H1 (cell line): ENCODE measurements at regions not wholly inside any gene's neighbourhood (a gene's known extent, or its start where the extent isn't known, plus 50 kb on each side); places are given as distances from the start of the nearest gene placed in this dataset.
A peak's percentile ranks its signal among the peaks of the same experiment; 100 is the strongest.

Experiments used
- CTCF ChIA-PET: fragments of 300-600 bp; sonication (Branson Sonifier 250); formaldehyde crosslinking; loops from one replicate; lab custom pipeline; 2021; ENCODE audit not compliant: partially characterized antibody; lab: Charles Lee
- POLR2A ChIA-PET: fragments of 300-600 bp; sonication (Branson Sonifier 250); formaldehyde crosslinking; loops from one replicate; lab custom pipeline; 2021; ENCODE audit warnings: inconsistent platforms; ENCODE audit not compliant: partially characterized antibody; lab: Charles Lee
- DNase-seq, 2 experiments: peaks; one replicate each; pipeline versions ENCODE4 v3.0.0 to v3.0.0-alpha.2; 2010 to 2022; ENCODE audit warnings: low spot score in 2 of 2, low read depth in 1 of 2, mixed read lengths in 1 of 2
- FAIRE-seq: peaks from 2 replicates; lab custom pipeline; 2011; peaks lifted over from hg19 to GRCh38; lab: Jason Lieb, UNC
- H2AFZ ChIP-seq: 2 replicates; pipeline ENCODE4 v1.8.1; 2012; ENCODE audit warnings: low read length, inconsistent platforms
- H2AK5ac ChIP-seq: 2 replicates; pipeline ENCODE4 v1.6.1; 2013; ENCODE audit warnings: low read depth, low read length
- H2BK120ac ChIP-seq: replicated peaks from 2 replicates; pipeline ENCODE3; 2013; ENCODE audit warnings: low read depth, low read length, inconsistent platforms
- H2BK12ac ChIP-seq: 2 replicates; pipeline ENCODE4 v1.6.1; 2013; ENCODE audit warnings: low read depth, low read length
- H2BK15ac ChIP-seq: 2 replicates; pipeline ENCODE4 v1.6.1; 2013; ENCODE audit warnings: low read length
- H2BK20ac ChIP-seq: 2 replicates; pipeline ENCODE4 v1.6.1; 2013; ENCODE audit warnings: low read length
- H2BK5ac ChIP-seq: 2 replicates; pipeline ENCODE4 v1.6.1; 2013; ENCODE audit warnings: low read depth, low read length
- H3K14ac ChIP-seq: 2 replicates; pipeline ENCODE4 v1.6.1; 2013; ENCODE audit warnings: inconsistent platforms; ENCODE audit not compliant: insufficient read length
- H3K18ac ChIP-seq: 2 replicates; pipeline ENCODE4 v1.6.1; 2013; ENCODE audit warnings: low read length; ENCODE audit errors: extremely low read depth
- H3K23ac ChIP-seq: 2 replicates; pipeline ENCODE4 v1.6.1; 2013; ENCODE audit warnings: inconsistent platforms; ENCODE audit not compliant: insufficient read length
- H3K23me2 ChIP-seq: 2 replicates; pipeline ENCODE4 v1.6.1; 2013; ENCODE audit warnings: low read depth, low read length
- H3K27ac ChIP-seq: 2 replicates; pipeline ENCODE4 v1.6.1; 2011; ENCODE audit warnings: low read depth, low read length, inconsistent platforms
- H3K27me3 ChIP-seq, 4 experiments: replicated peaks in 1 of 4; 1 replicate in 1 of 4; 2 replicates in 3 of 4; pipeline versions ENCODE4 v1.6.1 to v1.8.1; 2011 to 2013; ENCODE audit warnings: low read length in 3 of 4, mild to moderate bottlenecking in 3 of 4, inconsistent platforms in 2 of 4, mixed read lengths in 2 of 4, moderate library complexity in 1 of 4; ENCODE audit not compliant: control insufficient read depth in 3 of 4, insufficient read depth in 3 of 4; ENCODE audit errors: extremely low read depth in 1 of 4
- H3K36me3 ChIP-seq, 4 experiments: 2 replicates each; pipeline versions ENCODE4 v1.6.1 to v1.8.1; 2011 to 2013; ENCODE audit warnings: mild to moderate bottlenecking in 4 of 4, low read length in 3 of 4, moderate library complexity in 2 of 4, control low read depth in 1 of 4, inconsistent platforms in 1 of 4; ENCODE audit not compliant: insufficient read depth in 4 of 4, control insufficient read depth in 2 of 4
- H3K4ac ChIP-seq: replicated peaks from 2 replicates; pipeline ENCODE3; 2013; ENCODE audit warnings: low read length, low read depth, mixed read lengths, inconsistent platforms; ENCODE audit not compliant: insufficient read length
- H3K4me1 ChIP-seq, 4 experiments: replicated peaks in 1 of 4; 1 replicate in 1 of 4; 2 replicates in 3 of 4; pipeline versions ENCODE4 v1.6.1 to v1.8.1; 2011 to 2013; ENCODE audit warnings: low read length in 3 of 4, inconsistent platforms in 2 of 4, mixed read lengths in 1 of 4; ENCODE audit not compliant: insufficient read depth in 4 of 4, control insufficient read depth in 3 of 4
- H3K4me2 ChIP-seq, 2 experiments: 2 replicates each; pipeline versions ENCODE4 v1.6.1 to v1.8.1; 2011 to 2013; ENCODE audit warnings: low read depth in 2 of 2, low read length in 2 of 2, control low read depth in 1 of 2, inconsistent platforms in 1 of 2, mild to moderate bottlenecking in 1 of 2; ENCODE audit not compliant: insufficient read depth in 1 of 2
- H3K4me3 ChIP-seq, 4 experiments: fragments of 200-600, 300-600 bp in 1 of 4; sonication (generic), shearing (Covaris generic), sonication (Bioruptor Twin) in 1 of 4; 2 replicates each; pipeline versions ENCODE4 v1.5.1 to v1.8.1; 2011 to 2016; ENCODE audit warnings: low read length in 4 of 4, low read depth in 3 of 4, control low read depth in 2 of 4, inconsistent platforms in 2 of 4, mild to moderate bottlenecking in 2 of 4, mixed read lengths in 1 of 4, moderate library complexity in 1 of 4; ENCODE audit not compliant: insufficient read depth in 2 of 4; ENCODE audit errors: extremely low read depth in 1 of 4
- H3K56ac ChIP-seq: replicated peaks from 2 replicates; pipeline ENCODE3; 2013; ENCODE audit warnings: low read depth, mild to moderate bottlenecking, mixed read lengths, low read length, inconsistent platforms; ENCODE audit not compliant: insufficient read length
- H3K79me1 ChIP-seq: 2 replicates; pipeline ENCODE4 v1.6.1; 2013; ENCODE audit warnings: low read depth, low read length, control low read depth
- H3K79me2 ChIP-seq, 2 experiments: 2 replicates each; pipeline versions ENCODE4 v1.6.1 to v1.8.1; 2012 to 2013; ENCODE audit warnings: low read length in 2 of 2, mild to moderate bottlenecking in 2 of 2, inconsistent platforms in 1 of 2; ENCODE audit not compliant: insufficient read depth in 2 of 2, control insufficient read depth in 1 of 2
- H3K9ac ChIP-seq, 4 experiments: replicated peaks in 1 of 4; 1 replicate in 1 of 4; 2 replicates in 3 of 4; pipeline versions ENCODE4 v1.6.1 to v1.8.1; 2011 to 2013; ENCODE audit warnings: low read depth in 3 of 4, low read length in 3 of 4, control low read depth in 2 of 4, mild to moderate bottlenecking in 2 of 4, moderate library complexity in 2 of 4, inconsistent platforms in 1 of 4; ENCODE audit errors: extremely low read depth in 1 of 4
- H3K9me3 ChIP-seq, 2 experiments: 2 replicates each; pipeline versions ENCODE4 v1.6.1 to v1.8.1; 2012 to 2013; ENCODE audit warnings: mild to moderate bottlenecking in 2 of 2, moderate library complexity in 2 of 2, control low read depth in 1 of 2, inconsistent platforms in 1 of 2, low read depth in 1 of 2, low read length in 1 of 2, mixed read lengths in 1 of 2; ENCODE audit not compliant: insufficient read depth in 2 of 2
- H4K20me1 ChIP-seq, 2 experiments: replicated peaks in 1 of 2; 2 replicates each; pipeline versions ENCODE3 to v1.8.1; 2011 to 2013; ENCODE audit warnings: inconsistent platforms in 2 of 2, low read length in 2 of 2, mild to moderate bottlenecking in 1 of 2; ENCODE audit not compliant: insufficient read depth in 2 of 2, control insufficient read depth in 1 of 2
- H4K5ac ChIP-seq: 2 replicates; pipeline ENCODE4 v1.6.1; 2013; ENCODE audit warnings: low read length, low read depth, mixed read lengths, inconsistent platforms; ENCODE audit not compliant: insufficient read length
- H4K8ac ChIP-seq: 2 replicates; pipeline ENCODE4 v1.8.0; 2013; ENCODE audit warnings: mild to moderate bottlenecking, moderate library complexity, low read length, inconsistent platforms; ENCODE audit not compliant: insufficient read depth; ENCODE audit errors: extremely low read depth
- H4K91ac ChIP-seq: replicated peaks from 2 replicates; pipeline ENCODE3; 2013; ENCODE audit warnings: low read length, mixed read lengths, inconsistent platforms; ENCODE audit not compliant: insufficient read length
- CHD1 ChIP-seq: IDR thresholded peaks from 2 replicates; pipeline ENCODE4 v1.6.1; 2012; ENCODE audit warnings: low read depth, low read length, improper control_type of control experiment
- CHD2 ChIP-seq: IDR thresholded peaks from 2 replicates; pipeline ENCODE4 v1.6.1; 2012; ENCODE audit warnings: low read length, improper control_type of control experiment
- GTF2F1 ChIP-seq: IDR thresholded peaks from 2 replicates; pipeline ENCODE4 v1.6.1; 2012; ENCODE audit warnings: low read depth, low read length, improper control_type of control experiment, borderline replicate concordance
- POLR2AphosphoS5 ChIP-seq: IDR thresholded peaks from 2 replicates; pipeline ENCODE4 v1.6.1; 2011; ENCODE audit warnings: low read depth, low read length
- RAD21 ChIP-seq, 2 experiments: IDR thresholded peaks in 1 of 2; conservative IDR thresholded peaks in 1 of 2; 2 replicates each; pipeline ENCODE4 v1.6.1; 2011; ENCODE audit warnings: low read depth in 2 of 2, low read length in 2 of 2, improper control_type of control experiment in 1 of 2, inconsistent platforms in 1 of 2, mild to moderate bottlenecking in 1 of 2, moderate library complexity in 1 of 2
- RBBP5 ChIP-seq: IDR thresholded peaks from 2 replicates; pipeline ENCODE4 v1.7.1; 2012; ENCODE audit warnings: low read depth, mild to moderate bottlenecking, inconsistent platforms, low read length, moderate library complexity, borderline replicate concordance
- SP1 ChIP-seq: IDR thresholded peaks from 2 replicates; pipeline ENCODE4 v1.6.1; 2011; ENCODE audit warnings: low read depth, low read length
- SP2 ChIP-seq: IDR thresholded peaks from 2 replicates; pipeline ENCODE4 v1.6.1; 2012; ENCODE audit warnings: mild to moderate bottlenecking, low read length, inconsistent platforms
- SP4 ChIP-seq: IDR thresholded peaks from 2 replicates; pipeline ENCODE4 v1.6.1; 2012; ENCODE audit warnings: low read length, inconsistent platforms
- ZNF274 ChIP-seq: IDR thresholded peaks from 2 replicates; pipeline ENCODE4 v1.7.0; 2012; ENCODE audit warnings: low read length, borderline replicate concordance; ENCODE audit errors: extremely low read depth
- WGBS, 2 experiments: shearing (Covaris generic) in 1 of 2; methylation state at CpG; one replicate each; pipeline versions ENCODE4 v1.1.6 to v1.1.7; 2013 to 2015; ENCODE audit warnings: low lambda C conversion rate in 2 of 2, mixed read lengths in 2 of 2, inconsistent platforms in 1 of 2, low coverage in 1 of 2, missing lambda C conversion rate in 1 of 2; ENCODE audit not compliant: insufficient replicate concordance in 2 of 2, insufficient coverage in 1 of 2, insufficient read length in 1 of 2; ENCODE audit errors: extremely low coverage in 1 of 2, missing lambda C conversion rate in 1 of 2; 5-methylcytosine and 5-hydroxymethylcytosine counted together
- TF ChIP-seq, protein P1 (sequence below): IDR thresholded peaks from 2 replicates; pipeline ENCODE4 v1.6.1; 2012; ENCODE audit warnings: low read length, inconsistent platforms
- TF ChIP-seq, protein P2 (sequence below): IDR thresholded peaks from 2 replicates; pipeline ENCODE4 v1.6.1; 2012; ENCODE audit warnings: inconsistent platforms

DNA sequence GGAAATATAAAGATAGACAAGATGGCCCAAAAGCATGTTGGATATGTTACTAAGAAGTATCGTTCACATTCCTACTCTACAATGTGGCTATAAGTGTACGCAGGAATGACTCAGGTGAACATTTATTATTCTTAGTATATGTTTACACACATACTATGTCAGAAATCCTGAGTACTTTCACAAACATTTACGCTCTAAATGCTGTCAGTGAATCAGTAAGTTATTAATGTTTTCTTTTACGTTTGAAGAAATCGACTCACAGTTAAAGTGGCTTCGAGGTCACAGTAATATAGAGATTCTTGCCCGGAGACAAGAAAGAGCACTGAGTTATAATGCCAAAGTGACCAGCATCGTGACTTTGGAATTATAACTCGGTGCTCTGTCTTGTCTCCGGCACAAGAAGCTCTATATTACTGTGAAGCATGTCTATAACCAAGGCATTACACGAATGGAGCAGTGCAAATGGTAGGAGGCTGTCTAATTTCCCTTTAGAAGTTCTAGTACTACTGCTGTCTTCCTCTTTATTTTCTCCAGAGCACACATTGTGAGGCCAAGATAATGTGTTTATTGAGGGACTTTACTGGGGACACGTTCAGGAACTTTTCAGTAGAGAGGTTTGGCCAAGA is 61.8 kb upstream of the P3H2 start:
- Histone ChIP-seq H2BK12ac (no peak overlapping the region), H3K18ac (no peak overlapping the region), H3K36me3 (no peaks in the 10 kb centered on the region), H4K5ac (no peak overlapping the region), H4K91ac (no peak overlapping the region), H2BK20ac (no peak overlapping the region), H4K20me1 (no peaks in the 10 kb centered on the region), H3K79me1 (no peaks in the 10 kb centered on the region), H3K4me2 (no peak overlapping the region), H3K23ac (no peak overlapping the region), H3K27ac (no peak overlapping the region), H3K23me2 (no peaks in the 10 kb centered on the region), H3K14ac (no peak overlapping the region), H3K9me3 (0 out of 4 replicates have a peak, but pooled peaks cover 0 to under 1% of the 10 kb centered on the region in 2 experiments), H3K56ac (no peak overlapping the region), H3K9ac (no peak overlapping the region), H4K8ac (no peak overlapping the region), H3K27me3 (no peaks in the 10 kb centered on the region), H2BK15ac (no peak overlapping the region), H3K79me2 (no peaks in the 10 kb centered on the region), H2BK120ac (no peak overlapping the region), H3K4ac (no peak overlapping the region), H3K4me3 (no peak overlapping the region), H2AK5ac (no peak overlapping the region), H3K4me1 (peaks cover 0 to 6% (median 2%) of the 10 kb centered on the region in 4 experiments; a peak in 2 of 7 replicates), H2BK5ac (no peak overlapping the region), H2AFZ (peak overlapping the region; percentile 69; the same call in 1 of the 2 replicates)
- no peak for FAIRE-seq
- DNase-seq = no peak
- POLR2A ChIA-PET = no interaction called here
- 89% methylated on average over 12 of the region's 12 CpGs; no CpG with 5 or more reads in 1 of the 2 experiments for WGBS, 2 experiments
- CTCF ChIA-PET = interaction anchor here (0.7 to 1.3 kb wide), 3 partner anchors 20 to 221 kb away, joined by 3 to 5 read pairs (median 4); no protein-coding TSS in a partner anchor
- TF ChIP-seq CHD1 = no peak
- TF ChIP-seq RBBP5 = no peak
- TF ChIP-seq SP2 = no peak
- TF ChIP-seq, protein P1, sequence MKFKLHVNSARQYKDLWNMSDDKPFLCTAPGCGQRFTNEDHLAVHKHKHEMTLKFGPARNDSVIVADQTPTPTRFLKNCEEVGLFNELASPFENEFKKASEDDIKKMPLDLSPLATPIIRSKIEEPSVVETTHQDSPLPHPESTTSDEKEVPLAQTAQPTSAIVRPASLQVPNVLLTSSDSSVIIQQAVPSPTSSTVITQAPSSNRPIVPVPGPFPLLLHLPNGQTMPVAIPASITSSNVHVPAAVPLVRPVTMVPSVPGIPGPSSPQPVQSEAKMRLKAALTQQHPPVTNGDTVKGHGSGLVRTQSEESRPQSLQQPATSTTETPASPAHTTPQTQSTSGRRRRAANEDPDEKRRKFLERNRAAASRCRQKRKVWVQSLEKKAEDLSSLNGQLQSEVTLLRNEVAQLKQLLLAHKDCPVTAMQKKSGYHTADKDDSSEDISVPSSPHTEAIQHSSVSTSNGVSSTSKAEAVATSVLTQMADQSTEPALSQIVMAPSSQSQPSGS = no peak
- no peak for TF ChIP-seq ZNF274
- TF ChIP-seq, protein P2, sequence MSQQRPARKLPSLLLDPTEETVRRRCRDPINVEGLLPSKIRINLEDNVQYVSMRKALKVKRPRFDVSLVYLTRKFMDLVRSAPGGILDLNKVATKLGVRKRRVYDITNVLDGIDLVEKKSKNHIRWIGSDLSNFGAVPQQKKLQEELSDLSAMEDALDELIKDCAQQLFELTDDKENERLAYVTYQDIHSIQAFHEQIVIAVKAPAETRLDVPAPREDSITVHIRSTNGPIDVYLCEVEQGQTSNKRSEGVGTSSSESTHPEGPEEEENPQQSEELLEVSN = no peak
- TF ChIP-seq SP4 = no peak
- TF ChIP-seq SP1 = no peak
- no peak for TF ChIP-seq RAD21 (IDR thresholded peaks at IDR 0.05 in 1 of 2, conservative IDR thresholded peaks at IDR 0.05 in 1 of 2; ENCODE audit: low read depth in 2 of 2, low read length in 2 of 2)
- no peak for TF ChIP-seq CHD2
- no peak for TF ChIP-seq POLR2AphosphoS5
- TF ChIP-seq GTF2F1 = no peak
